GM19468 (cell line): ENCODE measurements at regions not wholly inside any gene's neighbourhood (a gene's known extent, or its start where the extent isn't known, plus 50 kb on each side); places are given as distances from the start of the nearest gene placed in this dataset.
A peak's percentile ranks its signal among the peaks of the same experiment; 100 is the strongest.
"Not testable (repeated sequence)": the region's sequence is repeated elsewhere in the genome, so short reads cannot be mapped to it uniquely, and the experiment has no call there.

Experiments
- ATAC-seq: cut with Tn5 transposase; IDR thresholded peaks from one replicate; pipeline ENCODE4 v1.9.1; 2021; ENCODE audit warnings: mild to moderate bottlenecking, moderate library complexity, moderate number of reproducible peaks; ENCODE audit not compliant: unreplicated experiment; ENCODE audit errors: extremely low read depth

- no peak for ATAC-seq
These were observed 57.9 kb downstream of the HINT1 start for GRCh38 chr5:131107128-131107527.

GRCh38 chr5:131104169-131104808 is 60.8 kb downstream of the HINT1 start:
- ATAC-seq = no peak

DNA sequence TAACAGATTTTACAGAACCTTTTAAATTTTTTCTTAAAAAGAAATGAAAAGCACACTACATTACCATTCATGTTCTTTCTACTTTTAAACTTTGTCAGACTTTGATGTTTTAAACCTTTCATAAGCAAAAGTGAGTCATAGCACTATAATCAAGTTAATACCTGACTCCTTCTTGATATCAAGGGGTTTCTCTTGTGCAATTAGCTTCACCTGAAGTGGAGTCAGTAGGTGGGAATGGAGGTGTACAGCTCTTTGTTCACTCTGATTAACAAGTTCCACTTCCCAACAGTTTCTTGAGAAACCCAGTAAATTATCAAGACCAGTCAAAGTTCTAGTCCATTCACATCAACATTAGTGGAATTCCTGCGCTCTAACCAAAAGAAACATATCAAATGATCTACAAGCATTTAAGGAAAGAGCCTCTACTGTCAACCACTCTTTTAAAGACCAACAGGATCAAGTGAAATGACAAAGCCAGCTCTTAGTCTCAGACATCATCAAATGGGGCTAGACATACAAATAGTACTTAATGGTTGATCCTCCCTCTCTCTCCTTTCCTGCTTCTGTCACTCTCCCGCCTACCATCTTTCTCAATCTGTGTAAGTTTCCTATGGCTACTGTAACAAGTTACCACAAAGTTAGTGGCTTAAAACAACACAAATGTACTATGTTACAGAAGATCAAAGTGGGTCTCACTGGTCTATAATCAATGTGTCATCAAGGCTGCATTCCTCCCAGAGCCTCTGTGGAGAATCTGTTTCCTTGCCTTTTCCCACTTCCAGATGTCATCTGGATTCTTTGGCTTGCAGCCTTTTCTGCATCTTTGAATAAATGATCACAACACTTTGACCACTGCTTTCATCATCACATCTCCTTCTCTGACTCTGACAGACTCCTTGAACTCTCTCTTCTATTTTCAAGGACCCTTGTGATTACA is 68.0 kb downstream of the HINT1 start:
- no peak for ATAC-seq

- not testable (repeated sequence) for ATAC-seq
These were observed 69.5 kb downstream of the HINT1 start for GRCh38 chr5:131095561-131095960.

GRCh38 chr5:131084436-131084835 is 80.6 kb downstream of the HINT1 start:
- ATAC-seq = no peak

- no peak for ATAC-seq
These were observed 83.1 kb downstream of the HINT1 start for GRCh38 chr5:131081913-131082488.

- ATAC-seq = no peak
These were observed 83.7 kb downstream of the HINT1 start for GRCh38 chr5:131081374-131081773.

- ATAC-seq = no peak
These were observed 85.8 kb downstream of the HINT1 start for GRCh38 chr5:131079232-131079631.

DNA sequence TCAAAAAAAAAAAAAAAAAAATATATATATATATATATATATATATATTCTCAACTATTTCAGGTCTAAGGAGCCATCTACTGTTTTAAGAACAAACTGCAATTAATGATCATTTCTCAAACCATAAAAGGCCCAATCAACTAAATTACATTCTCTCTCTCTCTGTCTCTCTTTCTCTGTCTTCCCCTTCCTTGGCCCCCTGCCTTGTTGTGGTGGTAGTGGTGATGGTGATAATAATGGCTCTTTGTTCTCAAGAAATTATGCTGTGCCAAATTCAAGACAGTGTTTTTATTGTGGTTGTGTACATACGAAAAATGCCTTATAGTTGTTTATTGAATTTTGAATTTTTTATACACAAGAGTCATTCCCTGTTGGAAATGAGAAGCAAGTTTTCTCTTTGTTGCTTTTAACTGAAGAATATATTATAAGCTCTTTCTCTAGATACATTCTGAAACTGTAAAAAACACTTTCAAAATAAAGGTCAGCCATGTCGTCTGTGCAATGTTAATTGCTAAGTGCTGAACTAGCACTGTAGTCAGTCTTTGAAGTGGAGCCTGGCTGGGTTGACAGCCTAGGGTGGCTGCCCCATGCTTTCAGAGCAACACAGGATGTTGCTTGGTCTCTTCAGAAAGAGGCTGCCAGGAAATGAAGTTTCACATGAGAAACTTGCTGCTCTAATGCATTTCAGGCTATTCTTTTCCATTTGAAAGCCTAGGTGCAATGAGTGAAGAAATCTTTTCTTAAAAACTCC is 96.0 kb downstream of the HINT1 start:
- ATAC-seq = peak; percentile 80

DNA sequence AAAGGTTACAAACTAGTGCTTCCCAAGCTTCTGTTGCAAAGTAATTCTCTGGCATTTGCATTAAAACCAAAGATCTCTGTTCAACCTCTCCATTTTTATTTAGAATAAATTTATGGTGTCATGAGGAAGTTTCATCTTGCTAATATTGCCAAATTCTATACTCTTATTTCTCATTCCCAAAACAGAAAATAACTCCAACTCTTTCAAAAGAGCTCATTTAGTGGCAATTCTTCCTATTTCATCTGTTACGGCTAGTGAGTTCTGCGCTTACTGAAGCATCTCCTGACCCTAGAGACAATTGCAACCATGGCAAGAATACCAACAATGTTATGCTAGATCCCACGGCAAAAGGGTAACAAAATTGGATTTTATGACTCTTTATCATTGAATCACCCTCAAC is 97.0 kb downstream of the HINT1 start:
- no peak for ATAC-seq

- ATAC-seq = no peak
These were observed 97.4 kb downstream of the HINT1 start for GRCh38 chr5:131067636-131068035.

DNA sequence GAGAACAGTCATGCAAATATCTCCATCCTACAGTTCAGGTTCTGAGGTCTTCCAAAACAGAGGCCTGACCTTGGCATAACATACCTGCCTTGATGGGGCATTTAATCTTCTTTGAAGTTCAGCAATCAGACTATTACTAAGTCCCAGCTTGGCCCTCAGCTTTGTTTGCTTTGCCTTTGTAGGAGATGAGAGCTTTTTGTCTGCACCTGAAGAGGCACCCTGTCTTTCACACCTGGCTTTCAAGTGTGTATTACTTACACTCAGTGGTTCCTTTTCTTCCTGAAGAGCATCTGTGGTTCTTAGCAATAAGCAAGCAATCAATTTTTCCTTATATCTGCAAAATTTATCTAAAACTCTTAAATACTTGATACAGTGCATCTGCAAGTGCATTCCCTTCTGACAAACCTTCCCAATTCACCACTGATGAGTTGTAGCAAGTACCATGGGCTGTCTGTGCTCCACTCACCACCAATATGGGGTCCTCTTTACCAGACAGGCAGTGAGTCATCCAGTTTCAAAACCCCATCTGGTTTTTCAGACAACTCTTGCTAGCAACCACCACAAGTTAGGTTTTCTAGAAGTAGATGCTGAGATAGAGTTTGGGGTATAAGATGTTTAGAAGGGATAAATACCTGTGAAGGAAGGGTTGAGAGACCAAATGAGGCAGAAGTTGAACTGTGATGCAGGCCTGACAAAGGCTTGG is 100.2 kb downstream of the HINT1 start:
- ATAC-seq = no peak

DNA sequence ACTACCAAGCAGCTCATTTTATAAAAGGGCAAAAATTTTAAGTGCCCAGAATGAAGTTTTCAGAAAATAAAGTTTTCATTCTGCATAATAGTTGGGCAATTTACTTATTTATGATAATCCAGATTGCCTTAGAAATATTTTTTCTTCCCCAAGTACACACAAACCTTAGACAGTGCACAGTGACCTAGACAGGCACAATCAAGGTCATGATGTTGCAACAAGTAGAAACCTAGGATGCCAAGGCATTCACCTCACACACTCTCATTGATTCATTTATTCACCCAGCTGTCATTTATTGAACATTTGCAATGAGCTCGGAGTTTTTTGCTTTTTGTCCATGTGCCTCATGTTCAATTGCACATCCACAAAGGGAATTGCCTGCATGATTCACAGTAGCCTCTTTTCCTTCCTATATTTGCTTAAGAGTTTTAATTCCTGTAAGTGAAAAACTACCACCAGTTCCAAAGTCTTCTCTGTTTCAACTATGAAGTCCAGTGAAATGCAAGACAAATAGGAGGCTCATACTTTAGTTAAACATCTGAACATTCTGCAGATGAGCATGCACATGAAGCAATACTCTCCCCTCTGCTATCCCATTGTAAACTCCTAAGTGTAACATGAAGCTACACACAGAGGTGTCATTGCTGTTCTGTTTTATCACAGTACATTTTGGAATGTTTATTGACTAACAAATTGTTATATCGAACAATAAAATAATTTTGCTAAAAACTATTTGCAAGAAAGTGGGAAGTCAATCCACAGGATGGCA is 122.9 kb downstream of the HINT1 start:
- no peak for ATAC-seq

GRCh38 chr5:131023498-131023865 is 141.6 kb downstream of the HINT1 start:
- no peak for ATAC-seq

DNA sequence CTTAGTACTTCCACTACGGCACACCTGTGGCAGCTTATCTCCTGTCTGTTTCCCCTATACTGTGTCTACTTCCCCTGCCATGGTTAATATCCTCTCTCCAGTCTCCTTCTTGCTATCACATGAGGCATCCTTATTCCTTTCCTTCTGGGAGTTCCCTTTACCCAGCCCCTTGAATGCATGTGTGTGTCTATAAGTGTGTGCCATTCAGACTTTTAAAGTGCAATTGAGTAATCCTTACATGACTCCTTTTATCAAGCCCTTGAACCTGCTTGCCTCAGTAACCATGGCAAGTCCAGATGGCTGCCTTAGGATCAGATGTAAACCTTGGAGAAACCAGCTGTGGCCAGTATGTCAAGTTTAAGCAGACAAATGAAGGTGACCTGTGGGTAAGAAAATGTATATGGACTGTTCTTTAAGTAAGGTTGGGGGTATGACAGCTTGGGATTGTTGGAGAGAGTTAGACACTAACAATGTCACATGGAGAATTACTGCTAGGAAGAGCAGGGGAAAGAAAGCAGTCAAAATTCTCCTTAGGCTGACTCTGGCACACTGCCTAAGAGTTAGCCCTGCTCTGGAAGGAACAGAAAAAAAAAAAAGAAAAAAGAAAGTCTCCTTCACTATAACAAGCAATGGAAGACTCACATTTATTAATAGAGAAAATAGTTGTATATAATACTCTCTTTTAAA is 142.1 kb downstream of the HINT1 start:
- no peak for ATAC-seq

DNA sequence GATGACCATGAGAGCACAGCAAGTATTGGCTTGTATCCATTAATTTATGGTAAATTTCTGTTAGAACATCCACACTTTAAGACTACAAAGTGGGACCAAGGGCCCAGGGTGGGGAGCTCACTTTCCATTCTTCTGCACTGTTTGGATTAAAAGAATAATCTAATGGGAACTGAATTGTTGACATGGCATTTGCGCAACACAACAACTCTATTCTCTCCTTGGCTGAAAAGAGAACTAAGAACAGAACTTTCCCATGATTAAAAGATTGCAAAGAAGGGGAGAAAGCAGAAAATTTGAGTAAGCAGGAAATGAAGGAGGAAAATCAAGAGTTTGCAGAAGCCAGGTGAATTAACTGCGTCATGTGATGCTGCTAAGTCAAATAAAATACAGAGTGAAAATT is 143.4 kb downstream of the HINT1 start:
- ATAC-seq = no peak

- no peak for ATAC-seq
These were observed 145.3 kb downstream of the HINT1 start for GRCh38 chr5:131019601-131020315.

GRCh38 chr5:131019111-131019510 is 145.9 kb downstream of the HINT1 start:
- no peak for ATAC-seq
